HG03354 (cell line): ENCODE measurements at regions not wholly inside any gene's neighbourhood (a gene's known extent, or its start where the extent isn't known, plus 50 kb on each side); places are given as distances from the start of the nearest gene placed in this dataset.
"Not testable (repeated sequence)": the region's sequence is repeated elsewhere in the genome, so short reads cannot be mapped to it uniquely, and the experiment has no call there.

Source experiments
- ATAC-seq: cut with Tn5 transposase; IDR thresholded peaks from one replicate; pipeline ENCODE4 v1.9.1; 2021; ENCODE audit warnings: mild to moderate bottlenecking; ENCODE audit not compliant: unreplicated experiment, poor library complexity, severe bottlenecking

- no peak for ATAC-seq
These were observed 207.1 kb upstream of the PRSS16 start for GRCh38 chr6:27040244-27041042.

GRCh38 chr6:27043244-27043643, 204.3 kb upstream of the PRSS16 start:
- ATAC-seq = no peak

DNA sequence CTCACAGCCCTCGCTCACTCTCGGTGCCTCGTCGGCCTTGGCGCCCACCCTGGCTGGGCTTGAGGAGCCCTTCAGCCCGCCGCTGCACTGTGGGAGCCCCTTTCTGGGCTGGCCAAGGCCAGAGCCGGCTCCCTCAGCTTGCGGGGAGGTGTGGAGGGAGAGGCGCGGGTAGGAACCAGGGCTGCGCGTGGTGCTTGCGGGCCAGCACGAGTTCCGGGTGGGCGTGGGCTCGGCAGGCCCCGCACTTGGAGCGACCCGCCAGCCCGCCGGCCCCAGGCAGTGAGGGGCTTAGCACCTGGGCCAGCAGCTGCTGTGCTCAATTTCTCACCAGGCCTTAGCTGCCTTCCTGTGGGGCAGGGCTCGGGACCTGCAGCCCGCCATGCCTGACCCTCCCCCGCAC, 202.4 kb upstream of the PRSS16 start:
- not testable (repeated sequence) for ATAC-seq

- not testable (repeated sequence) for ATAC-seq
These were observed 199.8 kb upstream of the PRSS16 start for GRCh38 chr6:27047725-27048124.

GRCh38 chr6:27049863-27050781, 197.4 kb upstream of the PRSS16 start:
- no peak for ATAC-seq

DNA sequence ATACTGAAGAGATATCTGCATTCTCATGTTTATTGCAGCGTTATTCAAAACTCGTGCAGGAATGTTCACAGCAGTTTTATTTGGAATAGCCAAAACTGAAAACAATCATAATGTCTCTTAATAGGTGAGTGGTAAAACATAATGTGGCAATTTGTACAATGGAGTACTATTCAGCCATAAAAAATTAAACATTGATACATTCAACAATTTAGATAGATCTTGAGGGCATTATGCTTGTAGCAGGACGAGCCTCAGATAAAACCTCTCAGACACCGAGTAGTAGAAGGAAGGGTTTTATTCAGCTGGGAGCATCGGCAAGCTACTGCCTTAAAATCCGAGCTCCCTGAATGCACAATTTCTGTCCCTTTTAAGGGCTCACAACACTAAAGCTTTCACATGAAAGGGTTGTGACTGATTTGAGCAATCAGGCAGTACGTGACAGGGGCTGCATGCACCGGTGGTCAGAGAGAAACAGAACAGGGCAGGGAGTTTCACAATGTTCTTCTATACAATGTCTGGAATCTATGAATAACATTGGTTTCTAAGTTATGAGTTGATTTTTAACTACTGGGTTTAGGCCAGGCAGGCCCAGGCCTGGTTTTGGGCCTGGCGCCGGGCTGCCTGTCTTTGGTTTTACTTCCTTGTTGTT, 195.3 kb upstream of the PRSS16 start:
- not testable (repeated sequence) for ATAC-seq

DNA sequence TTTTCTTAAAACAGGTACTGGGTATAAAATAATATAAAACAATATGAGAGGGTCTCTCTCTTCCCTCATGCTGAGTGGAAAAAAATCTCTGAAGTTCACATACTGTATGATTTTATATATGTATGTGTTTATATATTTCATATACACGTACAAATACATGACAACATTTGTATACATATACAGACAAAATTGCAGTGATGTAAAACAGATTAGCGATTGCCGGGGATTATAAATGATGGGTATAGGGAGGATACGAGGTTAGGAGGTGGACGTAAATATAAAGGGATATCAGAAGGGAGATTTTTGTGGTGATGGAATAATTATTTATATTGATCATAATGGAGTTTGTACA, 194.8 kb upstream of the PRSS16 start:
- ATAC-seq = no peak

DNA sequence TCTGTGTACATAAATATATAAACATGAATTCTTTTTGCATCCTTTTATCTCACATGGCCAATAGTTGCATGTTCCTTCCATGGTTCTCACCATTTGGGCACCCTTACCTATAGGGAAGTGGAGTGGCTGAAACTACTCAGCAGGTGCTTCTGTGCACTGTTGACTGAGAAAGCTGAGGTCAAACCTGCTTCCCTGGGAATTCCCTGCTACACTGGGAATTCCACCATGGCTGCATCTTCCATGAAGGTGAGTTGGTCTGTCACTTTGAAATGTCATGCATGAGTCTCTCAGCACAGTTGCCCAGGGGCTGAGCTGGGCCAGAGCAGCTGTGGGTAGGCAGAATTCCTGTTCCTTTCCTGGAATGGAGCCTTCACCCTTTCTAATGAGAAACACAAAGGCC, 193.8 kb upstream of the PRSS16 start:
- ATAC-seq = no peak

- ATAC-seq = no peak
These were observed 190.9 kb upstream of the PRSS16 start for GRCh38 chr6:27056615-27057014.

GRCh38 chr6:27059621-27060425, 187.7 kb upstream of the PRSS16 start:
- no peak for ATAC-seq

DNA sequence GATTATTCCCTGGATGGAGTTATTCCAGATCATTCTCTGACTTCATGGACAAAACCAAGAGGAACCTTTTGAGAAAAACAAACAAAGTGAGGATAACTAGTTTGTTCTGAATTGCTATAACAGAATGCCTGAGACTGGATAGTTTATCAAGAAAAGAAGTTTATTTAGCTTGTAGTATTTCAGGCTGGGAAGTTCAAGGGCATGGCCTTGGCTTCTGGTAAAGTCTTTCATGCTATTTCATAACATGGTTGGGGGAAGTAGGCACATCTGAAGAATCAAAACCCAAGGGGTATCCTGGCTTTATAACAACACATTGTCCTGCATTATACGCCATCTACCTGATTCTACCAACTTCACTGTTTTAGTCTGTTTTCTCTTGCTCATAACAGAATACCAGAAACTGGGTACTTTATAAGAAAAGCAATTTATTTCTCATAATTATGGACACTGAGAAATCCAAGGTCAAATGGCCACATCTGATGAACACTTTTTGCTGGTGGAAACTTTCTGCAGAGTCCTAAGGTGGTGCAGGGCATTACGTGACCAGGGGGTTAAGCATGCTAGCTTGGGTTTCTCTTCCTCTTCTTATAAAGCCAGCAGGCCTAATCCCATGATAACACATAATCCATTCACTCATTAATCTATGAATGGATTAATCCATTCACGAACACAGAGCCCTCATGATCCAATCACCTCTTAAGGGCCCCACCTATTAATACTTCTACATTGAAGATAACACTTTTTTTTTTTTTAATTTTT, 186.1 kb upstream of the PRSS16 start:
- no peak for ATAC-seq

- no peak for ATAC-seq
These were observed 184.7 kb upstream of the PRSS16 start for GRCh38 chr6:27062755-27063154.

- no peak for ATAC-seq
These were observed 182.3 kb upstream of the PRSS16 start for GRCh38 chr6:27065183-27065582.

GRCh38 chr6:27066381-27066780, 181.1 kb upstream of the PRSS16 start:
- no peak for ATAC-seq

- ATAC-seq = no peak
These were observed 180.7 kb upstream of the PRSS16 start for GRCh38 chr6:27066802-27067201.

DNA sequence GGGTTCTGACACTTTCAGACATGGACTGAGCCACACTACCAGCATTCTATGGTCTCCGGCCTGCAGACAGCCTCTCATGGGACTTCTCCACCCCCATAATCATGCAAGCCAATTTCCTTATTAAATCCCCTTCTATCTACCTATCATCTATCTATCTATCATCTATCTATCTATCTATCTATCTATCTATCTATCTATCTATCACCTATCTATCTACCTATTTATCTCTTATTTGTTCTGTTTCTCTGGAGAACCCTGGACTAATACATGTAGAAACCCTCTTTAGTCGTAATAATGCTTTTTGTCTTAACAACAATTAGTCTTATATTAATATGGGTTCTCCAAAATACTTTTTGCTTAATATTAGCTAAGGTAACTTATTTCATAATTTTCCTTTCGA, 174.1 kb upstream of the PRSS16 start:
- no peak for ATAC-seq

- no peak for ATAC-seq
These were observed 171.4 kb upstream of the PRSS16 start for GRCh38 chr6:27076116-27076515.

GRCh38 chr6:27078734-27079357, 168.7 kb upstream of the PRSS16 start:
- ATAC-seq = peak; percentile 83

- ATAC-seq = no peak
These were observed 166.3 kb upstream of the PRSS16 start for GRCh38 chr6:27081188-27081587.
